Embryonic facial prominence (tissue), 1 donor: ENCODE measurements at regions not wholly inside any gene's neighbourhood (a gene's known extent, or its start where the extent isn't known, plus 50 kb on each side); places are given as distances from the start of the nearest gene placed in this dataset.
"Not testable (repeated sequence)": the region's sequence is repeated elsewhere in the genome, so short reads cannot be mapped to it uniquely, and the experiment has no call there.

Experiments used
- DNase-seq: peaks from one replicate; pipeline ENCODE4 v3.0.0-alpha.2; 2016; ENCODE audit errors: extremely low spot score

DNA sequence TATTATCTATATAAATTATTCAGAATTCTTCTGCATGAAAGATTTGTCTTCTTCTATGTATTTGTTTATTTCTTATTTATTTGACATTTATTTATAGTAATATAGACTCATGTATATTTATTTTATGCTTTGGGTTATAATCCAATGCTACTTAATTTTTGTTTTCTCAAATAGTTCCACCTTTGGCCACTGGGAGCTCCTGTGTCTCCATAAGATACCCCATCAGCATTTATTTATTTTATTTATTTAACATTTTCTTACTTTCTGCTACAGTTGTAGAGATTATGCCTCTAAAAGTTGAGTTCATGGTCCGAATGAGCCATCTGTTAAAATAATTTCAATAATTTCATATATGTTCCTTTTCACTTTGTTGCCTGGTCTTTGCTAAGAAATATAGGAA lies 289.4 kb downstream of the ADGRL2 start:
- DNase-seq = no peak

DNA sequence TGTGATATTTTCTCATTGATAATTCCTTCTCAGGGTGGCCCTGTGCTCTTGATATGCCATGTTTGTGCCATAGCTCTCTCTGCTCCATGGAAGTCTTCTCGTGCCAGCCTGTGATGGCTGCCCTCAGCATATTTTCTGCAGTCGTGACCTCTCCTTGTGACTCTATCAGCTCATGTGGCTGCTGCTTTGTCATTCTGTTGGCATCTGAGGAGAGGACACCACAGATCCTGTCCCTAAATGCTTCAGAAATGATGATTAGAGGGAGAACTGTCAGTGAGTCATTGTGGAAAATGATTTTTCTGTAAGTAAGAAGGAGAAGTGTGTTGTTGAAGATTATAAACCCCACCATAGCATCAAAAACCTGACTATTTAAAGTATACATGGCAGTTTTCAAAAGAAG lies 286.0 kb downstream of the ADGRL2 start:
- no peak for DNase-seq

GRCh38 chr1:82079607-82080006 lies 278.9 kb downstream of the ADGRL2 start:
- DNase-seq = no peak

- DNase-seq = no peak
Observed at GRCh38 chr1:82073659-82074058, 272.9 kb downstream of the ADGRL2 start.

- no peak for DNase-seq
Observed at GRCh38 chr1:82073071-82073470, 272.3 kb downstream of the ADGRL2 start.

- DNase-seq = no peak
Observed at GRCh38 chr1:82065916-82066315, 265.2 kb downstream of the ADGRL2 start.

DNA sequence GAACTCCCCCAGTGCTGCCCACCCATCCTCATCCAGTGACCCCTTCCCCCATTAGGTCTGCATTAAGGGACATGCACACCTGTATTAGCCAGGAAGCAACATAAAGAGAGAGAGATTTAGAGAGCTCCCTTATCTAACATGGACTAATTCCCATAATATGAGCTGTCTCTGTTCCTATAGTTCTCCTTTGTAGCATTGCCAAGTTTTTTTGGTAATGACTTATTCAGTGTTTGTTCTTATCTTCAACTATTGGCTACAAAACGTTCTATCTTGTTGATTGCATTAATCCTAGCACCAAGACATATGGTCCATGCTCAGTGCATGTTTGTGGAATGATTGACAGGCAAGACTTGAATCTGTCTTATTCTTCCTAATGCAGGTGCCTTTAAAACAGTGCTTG lies 264.0 kb downstream of the ADGRL2 start:
- DNase-seq = no peak

- DNase-seq = no peak
Observed at GRCh38 chr1:82062206-82062605, 261.5 kb downstream of the ADGRL2 start.

GRCh38 chr1:82059959-82060358 lies 259.2 kb downstream of the ADGRL2 start:
- DNase-seq = no peak

DNA sequence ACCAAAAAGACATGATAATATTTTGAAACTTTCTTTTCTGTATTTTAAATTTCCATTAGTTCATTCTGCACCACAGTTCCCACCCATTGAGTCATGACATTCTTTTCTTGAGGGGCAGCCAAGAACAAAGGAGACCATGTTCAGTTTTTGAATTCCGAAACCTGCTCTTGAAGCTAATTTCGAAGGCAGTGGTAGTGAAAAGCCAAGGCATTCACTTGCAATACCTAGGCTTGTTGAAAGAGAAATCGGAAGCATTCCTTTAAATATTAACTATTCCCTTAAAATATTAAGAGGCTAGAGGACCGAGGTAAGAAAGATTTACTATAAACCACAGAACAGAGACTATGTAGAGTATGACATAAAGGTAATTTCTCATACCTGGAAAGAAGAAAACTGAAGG lies 256.3 kb downstream of the ADGRL2 start:
- no peak for DNase-seq

GRCh38 chr1:82055375-82055774 lies 254.6 kb downstream of the ADGRL2 start:
- not testable (repeated sequence) for DNase-seq

- DNase-seq = no peak
Observed at GRCh38 chr1:82052563-82052962, 251.8 kb downstream of the ADGRL2 start.

- no peak for DNase-seq
Observed at GRCh38 chr1:82048596-82048995, 247.9 kb downstream of the ADGRL2 start.

DNA sequence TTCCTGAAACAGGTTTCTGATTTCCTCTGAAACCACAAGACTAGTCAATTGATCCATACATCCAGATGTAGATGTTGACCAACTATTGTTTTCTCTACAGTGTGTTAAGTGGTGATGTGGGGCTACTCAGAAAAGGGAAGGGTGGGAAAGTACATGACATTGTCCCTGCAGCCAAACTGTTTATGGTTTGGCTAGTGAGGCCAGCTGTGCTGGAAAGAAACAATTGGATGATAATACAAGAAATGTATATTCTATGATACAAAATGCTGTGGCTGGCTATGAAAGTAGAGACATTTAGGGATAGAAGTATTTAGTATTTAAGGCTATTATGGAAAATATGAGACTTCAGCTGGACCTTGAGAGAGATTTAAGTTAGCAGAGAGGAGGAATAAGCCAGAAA lies 244.5 kb downstream of the ADGRL2 start:
- no peak for DNase-seq

DNA sequence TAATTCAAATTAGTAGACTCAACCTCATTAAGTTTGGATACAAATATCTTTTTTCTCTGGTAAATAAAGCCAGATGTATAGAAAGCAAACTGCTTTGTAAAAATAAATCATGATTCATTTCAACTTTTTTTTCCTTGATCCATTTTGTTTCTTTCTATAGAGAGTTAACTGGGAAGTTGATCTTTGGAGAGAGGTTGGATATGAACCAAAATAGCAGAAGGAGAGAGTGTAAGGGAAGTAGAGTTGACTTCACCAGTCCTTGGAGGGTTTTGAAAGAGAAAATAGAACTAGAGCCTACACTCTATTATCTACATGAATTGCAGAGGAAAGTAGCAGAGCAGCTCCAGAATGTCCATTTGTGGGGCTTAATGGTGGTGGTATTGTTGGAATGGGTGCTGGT lies 243.8 kb downstream of the ADGRL2 start:
- no peak for DNase-seq

GRCh38 chr1:82044111-82044510 lies 243.4 kb downstream of the ADGRL2 start:
- DNase-seq = no peak

- no peak for DNase-seq
Observed at GRCh38 chr1:82042306-82043060, 241.7 kb downstream of the ADGRL2 start.
